ENCODE measurements at regions not wholly inside any gene's neighbourhood (a gene's known extent, or its start where the extent isn't known, plus 50 kb on each side); places are given as distances from the start of the nearest gene placed in this dataset.

- 94 to 95% methylated on average over 15 to 20 of the region's 20 CpGs for WGBS, 2 donors
- DNase-seq, result no peak
- H3K4me3 ChIP-seq (replicated peaks in 1 of 3), result no peak overlapping the region
- intact Hi-C loops (cut with DNase I), result no loop called here
- no peak overlapping the region for H3K27ac ChIP-seq
- H3K36me3 ChIP-seq, result no peaks in the 10 kb centered on the region
- TF ChIP-seq CTCF (IDR thresholded peaks at IDR 0.05) (no peak), POLR2A (IDR thresholded peaks at IDR 0.05) (no peak)
- no peaks in the 10 kb centered on the region for H3K4me1 ChIP-seq
- no peaks in the 10 kb centered on the region for H3K27me3 ChIP-seq
- no peaks in the 10 kb centered on the region for H3K9me3 ChIP-seq
These were observed 1534.6 kb upstream of the PRR20A start for GRCh38 chr13:55606045-55606665.

GRCh38 chr13:55613429-55614187, 1527.1 kb upstream of the PRR20A start:
- intact Hi-C loops (cut with DNase I), result no loop called here
- no peaks in the 10 kb centered on the region for H3K9me3 ChIP-seq
- 83 to 86% methylated on average over 4 of the region's 4 CpGs for WGBS, 2 donors
- no peak overlapping the region for H3K4me3 ChIP-seq (replicated peaks in 1 of 3)
- H3K27me3 ChIP-seq, result no peaks in the 10 kb centered on the region
- H3K27ac ChIP-seq, result no peak overlapping the region
- no peaks in the 10 kb centered on the region for H3K36me3 ChIP-seq
- TF ChIP-seq CTCF (IDR thresholded peaks at IDR 0.05) (no peak), POLR2A (IDR thresholded peaks at IDR 0.05) (no peak)
- no peak for DNase-seq
- H3K4me1 ChIP-seq, result no peaks in the 10 kb centered on the region

DNA sequence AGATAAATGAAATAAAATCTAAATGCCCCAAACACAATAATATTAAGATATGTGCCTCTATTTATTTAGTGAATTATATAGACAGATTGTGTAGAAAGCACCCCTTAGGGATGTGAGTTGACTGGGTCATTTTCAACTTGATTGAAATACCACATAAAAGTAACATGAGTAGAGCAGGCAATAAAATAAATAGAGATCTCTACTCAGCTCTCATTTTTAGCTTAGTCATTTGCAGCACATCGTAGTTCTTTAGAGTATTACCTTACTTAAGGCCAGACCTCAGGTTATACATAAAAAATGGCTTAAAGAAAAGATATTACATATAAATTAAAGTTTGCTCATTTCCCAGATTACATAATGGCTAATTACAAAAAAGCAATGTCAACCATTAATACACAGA, 1525.6 kb upstream of the PRR20A start:
- Histone ChIP-seq H3K9me3 (no peaks in the 10 kb centered on the region), H3K4me3 (replicated peaks in 1 of 3) (no peak overlapping the region), H3K4me1 (no peaks in the 10 kb centered on the region), H3K27ac (no peak overlapping the region), H3K27me3 (no peaks in the 10 kb centered on the region), H3K36me3 (no peaks in the 10 kb centered on the region)
- no peak for DNase-seq
- intact Hi-C loops (cut with DNase I), result no loop called here
- TF ChIP-seq CTCF (IDR thresholded peaks at IDR 0.05), result no peak
- TF ChIP-seq POLR2A (IDR thresholded peaks at IDR 0.05), result no peak
- 83 to 87% methylated on average over 1 of the region's 1 CpG for WGBS, 2 donors

- no peak for DNase-seq
- H3K4me1 ChIP-seq, result no peaks in the 10 kb centered on the region
- 90% methylated on average over 3 of the region's 3 CpGs for WGBS, 2 donors
- intact Hi-C loops (cut with DNase I), result no loop called here
- H3K27me3 ChIP-seq, result no peaks in the 10 kb centered on the region
- H3K36me3 ChIP-seq, result no peaks in the 10 kb centered on the region
- TF ChIP-seq POLR2A (IDR thresholded peaks at IDR 0.05), result no peak
- no peaks in the 10 kb centered on the region for H3K9me3 ChIP-seq
- no peak overlapping the region for H3K4me3 ChIP-seq (replicated peaks in 1 of 3)
- no peak overlapping the region for H3K27ac ChIP-seq
These were observed 1523.5 kb upstream of the PRR20A start for GRCh38 chr13:55617241-55617640.

GRCh38 chr13:55627221-55627620, 1513.5 kb upstream of the PRR20A start:
- TF ChIP-seq CTCF (IDR thresholded peaks at IDR 0.05) (no peak), POLR2A (IDR thresholded peaks at IDR 0.05) (no peak)
- WGBS, 2 donors, result 68 to 85% methylated on average over 2 of the region's 2 CpGs

More at GRCh38 chr13:55627221-55627620, 1513.5 kb upstream of the PRR20A start:
- H3K4me3 ChIP-seq (replicated peaks in 1 of 3), result no peak overlapping the region
- H3K36me3 ChIP-seq, result no peaks in the 10 kb centered on the region
- no peaks in the 10 kb centered on the region for H3K9me3 ChIP-seq
- H3K27ac ChIP-seq, result no peak overlapping the region
- no peak for DNase-seq
- intact Hi-C loops (cut with DNase I), result no loop called here
- no peaks in the 10 kb centered on the region for H3K27me3 ChIP-seq
- no peaks in the 10 kb centered on the region for H3K4me1 ChIP-seq

All from thyroid gland (tissue), 4 donors.